HEK293 (cell line): ENCODE measurements at regions not wholly inside any gene's neighbourhood (a gene's known extent, or its start where the extent isn't known, plus 50 kb on each side); places are given as distances from the start of the nearest gene placed in this dataset.

Experiments used
- CTCF ChIA-PET: fragments of 350-600 bp; formaldehyde crosslinking; extraction: SDS; loops from one replicate; lab custom pipeline; 2021; ENCODE audit warnings: antibody characterized with exemption; lab: Yijun Ruan, JAX
- POLR2A ChIA-PET: fragments of 300-600 bp; formaldehyde crosslinking; extraction: SDS; loops from one replicate; lab custom pipeline; 2020; ENCODE audit warnings: antibody characterized with exemption, inconsistent platforms; lab: Yijun Ruan, JAX
- H3K27ac ChIP-seq: fragments of 200-500 bp; sonication (Bioruptor generic); 2 replicates; pipeline ENCODE4 v1.5.1; 2014; ENCODE audit warnings: low read depth, low read length, control low read depth, inconsistent platforms; ENCODE audit errors: extremely low read depth
- H3K36me3 ChIP-seq, 2 experiments: fragments of 200-500 bp in 1 of 2; sonication (Bioruptor generic) in 1 of 2; 1 replicate in 1 of 2; 2 replicates in 1 of 2; pipeline ENCODE4 v1.5.1; 2014 to 2017; ENCODE audit warnings: inconsistent platforms in 2 of 2, low read length in 2 of 2; ENCODE audit not compliant: control insufficient read depth in 2 of 2, insufficient read depth in 1 of 2
- H3K4me1 ChIP-seq: fragments of 200-500 bp; sonication (Bioruptor generic); 2 replicates; pipeline ENCODE4 v1.5.1; 2014; ENCODE audit warnings: mild to moderate bottlenecking, low read length, inconsistent platforms; ENCODE audit not compliant: control insufficient read depth, insufficient read depth
- H3K4me3 ChIP-seq: 2 replicates; pipeline ENCODE4 v1.5.1; 2011; ENCODE audit warnings: low read depth, mild to moderate bottlenecking, control low read depth, low read length, moderate library complexity
- H3K9me3 ChIP-seq: fragments of 200-500 bp; sonication (Bioruptor generic); 2 replicates; pipeline ENCODE4 v1.5.1; 2014; ENCODE audit warnings: low read depth, low read length, inconsistent platforms; ENCODE audit not compliant: control insufficient read depth, insufficient read depth
- CTCF ChIP-seq: fragments of 450-650 bp; formaldehyde crosslinking; IDR thresholded peaks from 2 replicates; pipeline ENCODE4 v1.5.1; 2016; ENCODE audit warnings: missing biosample characterization, missing genetic modification characterization
- GLIS1 ChIP-seq: fragments of 450-650 bp; formaldehyde crosslinking; IDR thresholded peaks from 2 replicates; pipeline ENCODE4 v1.5.1; 2016; ENCODE audit warnings: missing biosample characterization, missing genetic modification characterization
- KLF1 ChIP-seq: fragments of 450-650 bp; formaldehyde crosslinking; IDR thresholded peaks from 2 replicates; pipeline ENCODE4 v1.5.1; 2016; ENCODE audit warnings: missing biosample characterization, missing genetic modification characterization
- KLF9 ChIP-seq: fragments of 450-650 bp; formaldehyde crosslinking; IDR thresholded peaks from 2 replicates; pipeline ENCODE4 v1.5.1; 2016; ENCODE audit warnings: missing biosample characterization, missing genetic modification characterization, low read depth
- PATZ1 ChIP-seq: fragments of 450-650 bp; formaldehyde crosslinking; IDR thresholded peaks from 2 replicates; pipeline ENCODE4 v1.5.1; 2016; ENCODE audit warnings: missing biosample characterization, missing genetic modification characterization
- RBAK ChIP-seq: fragments of 450-650 bp; formaldehyde crosslinking; IDR thresholded peaks from 2 replicates; pipeline ENCODE4 v1.5.1; 2016; ENCODE audit warnings: missing biosample characterization, missing genetic modification characterization
- REST ChIP-seq: fragments of 450-650 bp; formaldehyde crosslinking; IDR thresholded peaks from 2 replicates; pipeline ENCODE4 v1.5.1; 2016; ENCODE audit warnings: missing biosample characterization, missing genetic modification characterization
- TRIM28 ChIP-seq: IDR thresholded peaks from 2 replicates; pipeline ENCODE4 v1.6.1; 2011; ENCODE audit warnings: low read length, control low read depth, borderline replicate concordance
- ZBTB26 ChIP-seq: fragments of 450-650 bp; formaldehyde crosslinking; optimal IDR thresholded peaks from 2 replicates; pipeline ENCODE3; 2016; ENCODE audit warnings: missing biosample characterization, mild to moderate bottlenecking, missing genetic modification characterization
- ZBTB6 ChIP-seq: fragments of 450-650 bp; formaldehyde crosslinking; IDR thresholded peaks from 2 replicates; pipeline ENCODE4 v1.5.1; 2017; ENCODE audit warnings: missing biosample characterization, missing genetic modification characterization
- ZBTB8A ChIP-seq: fragments of 450-650 bp; formaldehyde crosslinking; IDR thresholded peaks from 2 replicates; pipeline ENCODE4 v1.5.1; 2016; ENCODE audit warnings: missing biosample characterization, missing genetic modification characterization
- ZFP41 ChIP-seq: fragments of 450-650 bp; formaldehyde crosslinking; IDR thresholded peaks from 2 replicates; pipeline ENCODE4 v1.5.1; 2016; ENCODE audit warnings: missing biosample characterization, missing genetic modification characterization, borderline replicate concordance
- ZNF169 ChIP-seq: fragments of 450-650 bp; formaldehyde crosslinking; IDR thresholded peaks from 2 replicates; pipeline ENCODE4 v1.5.1; 2016; ENCODE audit warnings: missing biosample characterization, missing genetic modification characterization
- ZNF19 ChIP-seq: fragments of 450-650 bp; formaldehyde crosslinking; IDR thresholded peaks from 2 replicates; pipeline ENCODE4; 2016; ENCODE audit warnings: missing biosample characterization, missing genetic modification characterization, low read depth
- ZNF2 ChIP-seq: fragments of 450-650 bp; formaldehyde crosslinking; IDR thresholded peaks from 2 replicates; pipeline ENCODE4 v1.5.1; 2016; ENCODE audit warnings: missing biosample characterization, missing genetic modification characterization
- ZNF221 ChIP-seq: fragments of 450-650 bp; formaldehyde crosslinking; IDR thresholded peaks from 2 replicates; pipeline ENCODE4 v1.5.1; 2017; ENCODE audit warnings: missing biosample characterization, missing genetic modification characterization, borderline replicate concordance
- ZNF274 ChIP-seq, 2 experiments: fragments of 200-500 bp in 1 of 2; fragments of 450-650 bp in 1 of 2; sonication (Bioruptor generic) in 1 of 2; formaldehyde crosslinking in 1 of 2; IDR thresholded peaks; 2 replicates each; pipeline versions ENCODE4 v1.5.1 to v1.6.1; 2014 to 2016; ENCODE audit warnings: borderline replicate concordance in 1 of 2, inconsistent platforms in 1 of 2, low read length in 1 of 2, missing biosample characterization in 1 of 2, missing genetic modification characterization in 1 of 2
- ZNF423 ChIP-seq: fragments of 450-650 bp; formaldehyde crosslinking; IDR thresholded peaks from 2 replicates; pipeline ENCODE4 v1.5.1; 2016; ENCODE audit warnings: missing biosample characterization, missing genetic modification characterization
- ZNF473 ChIP-seq: fragments of 450-650 bp; formaldehyde crosslinking; IDR thresholded peaks from 2 replicates; pipeline ENCODE4 v1.5.1; 2017; ENCODE audit warnings: missing biosample characterization, missing genetic modification characterization
- ZNF580 ChIP-seq: fragments of 450-650 bp; formaldehyde crosslinking; IDR thresholded peaks from 2 replicates; pipeline ENCODE4 v1.5.1; 2016; ENCODE audit warnings: missing biosample characterization, missing genetic modification characterization
- ZNF626 ChIP-seq: fragments of 450-650 bp; sonication (Bioruptor Pico); formaldehyde crosslinking; IDR thresholded peaks from 2 replicates; pipeline ENCODE4 v1.5.1; 2018; ENCODE audit warnings: missing biosample characterization, missing genetic modification characterization, inconsistent platforms
- ZNF660 ChIP-seq: fragments of 450-650 bp; IDR thresholded peaks from 2 replicates; pipeline ENCODE4 v1.5.1; 2018; ENCODE audit warnings: missing biosample characterization, mild to moderate bottlenecking, missing genetic modification characterization
- ZNF670 ChIP-seq: fragments of 450-650 bp; formaldehyde crosslinking; IDR thresholded peaks from 2 replicates; pipeline ENCODE4 v1.5.1; 2016; ENCODE audit warnings: missing biosample characterization, missing genetic modification characterization, low read depth
- ZNF692 ChIP-seq: fragments of 450-650 bp; formaldehyde crosslinking; IDR thresholded peaks from 2 replicates; pipeline ENCODE4 v1.5.1; 2016; ENCODE audit warnings: missing biosample characterization, missing genetic modification characterization

- TF ChIP-seq ZFP41 (no peak), REST (tag by site-specific recombination) (no peak), ZNF274 (IDR thresholded peaks at IDR 0.05; ENCODE audit: low read length) (no peak), ZNF274 (tag by site-specific recombination; IDR thresholded peaks at IDR 0.05; ENCODE audit: borderline replicate concordance) (no peak), ZNF670 (no peak), ZNF692 (tag by site-specific recombination) (no peak), ZNF19 (tag by site-specific recombination) (no peak), ZNF473 (tag by site-specific recombination) (no peak)
Measured at GRCh38 chr3:72127844-72128243, 342.9 kb upstream of the PROK2 start (continued).

- no peaks in the 10 kb centered on the region for H3K9me3 ChIP-seq
- H3K4me3 ChIP-seq = no peak overlapping the region
- H3K27ac ChIP-seq = no peak overlapping the region
- H3K36me3 ChIP-seq = no peaks in the 10 kb centered on the region
- CTCF ChIA-PET = no interaction called here
- H3K4me1 ChIP-seq = peaks cover 3% of the 10 kb centered on the region; the same call in 1 of the 2 replicates
- POLR2A ChIA-PET = no interaction called here
- TF ChIP-seq ZBTB8A (tag by site-specific recombination) (no peak), ZNF660 (no peak), ZNF221 (tag by site-specific recombination) (no peak), GLIS1 (tag by site-specific recombination) (no peak), ZNF423 (tag by site-specific recombination) (no peak), ZNF692 (tag by site-specific recombination) (no peak), KLF1 (tag by site-specific recombination) (no peak), KLF9 (no peak), CTCF (tag by site-specific recombination) (no peak), ZBTB26 (no peak), ZNF2 (tag by site-specific recombination) (no peak), TRIM28 (no peak), ZNF626 (tag by site-specific recombination) (no peak), ZNF580 (tag by site-specific recombination) (no peak), PATZ1 (no peak), RBAK (no peak), ZBTB6 (no peak), ZNF169 (no peak)
Measured at GRCh38 chr3:72127224-72127612, 342.3 kb upstream of the PROK2 start.
